SH-SY5Y (cell line): ENCODE measurements at regions not wholly inside any gene's neighbourhood (a gene's known extent, or its start where the extent isn't known, plus 50 kb on each side); places are given as distances from the start of the nearest gene placed in this dataset.

Source experiments
- GATA2 ChIP-seq: IDR thresholded peaks from 2 replicates; pipeline ENCODE4 v1.6.1; 2011; ENCODE audit warnings: mild to moderate bottlenecking, low read depth, low read length
- GATA3 ChIP-seq: IDR thresholded peaks from 2 replicates; pipeline ENCODE4 v1.6.1; 2011; ENCODE audit warnings: low read depth, mild to moderate bottlenecking, low read length, moderate library complexity

DNA sequence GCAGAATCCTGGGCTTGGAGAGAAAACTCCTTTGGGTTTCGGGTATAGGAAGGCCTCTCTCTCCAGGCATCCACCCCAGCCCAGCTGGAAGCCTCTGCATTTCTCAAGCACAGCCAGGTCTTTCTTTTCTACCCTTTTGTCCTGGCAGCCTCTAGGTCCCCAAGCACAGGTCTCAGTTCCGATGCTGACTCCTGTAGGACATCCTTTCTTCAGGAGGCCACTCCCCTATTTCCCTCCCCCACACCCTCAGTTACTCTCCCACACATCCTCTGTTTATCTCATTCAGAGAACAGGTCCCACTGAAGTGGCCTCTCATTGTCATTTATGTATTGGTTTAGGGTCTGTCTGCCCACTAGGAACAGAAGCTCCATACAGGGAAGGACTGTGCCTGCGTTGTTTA lies 352.6 kb downstream of the VRK1 start:
- TF ChIP-seq GATA3: no peak
- no peak for TF ChIP-seq GATA2
